Neural crest cell (in vitro differentiated cells): ENCODE measurements at regions not wholly inside any gene's neighbourhood (a gene's known extent, or its start where the extent isn't known, plus 50 kb on each side); places are given as distances from the start of the nearest gene placed in this dataset.

ENCODE experiments used
- DNase-seq: peaks from one replicate; pipeline ENCODE4 v3.0.0; 2021; ENCODE audit warnings: low read depth, mixed read lengths, low spot score
- H3K27ac Mint-ChIP-seq: one replicate; pipeline ENCODE4 v1.8.0; 2021; ENCODE audit warnings: mild to moderate bottlenecking, mixed read lengths; ENCODE audit not compliant: unreplicated experiment
- H3K27me3 Mint-ChIP-seq: 2 replicates; pipeline ENCODE4 v1.8.0; 2021; ENCODE audit warnings: low read depth, mild to moderate bottlenecking, mixed read lengths
- H3K36me3 Mint-ChIP-seq: 2 replicates; pipeline ENCODE4 v1.8.0; 2021; ENCODE audit warnings: low read depth, mild to moderate bottlenecking, mixed read lengths
- H3K4me1 Mint-ChIP-seq: 2 replicates; pipeline ENCODE4 v1.8.0; 2021; ENCODE audit warnings: mixed read lengths
- H3K4me3 Mint-ChIP-seq: one replicate; pipeline ENCODE4 v1.8.0; 2021; ENCODE audit warnings: mild to moderate bottlenecking, mixed read lengths
- H3K9me3 Mint-ChIP-seq: 2 replicates; pipeline ENCODE4 v1.8.0; 2021; ENCODE audit warnings: mixed read lengths
- CTCF ChIP-seq: fragments of 200-600 bp; sonication (generic); conservative IDR thresholded peaks from 2 replicates; pipeline ENCODE4 v1.5.0; 2021; ENCODE audit warnings: antibody characterized with exemption, mild to moderate bottlenecking

GRCh38 chr18:46299465-46300008 lies 195.4 kb downstream of the HAUS1 start:
- no peak for TF ChIP-seq CTCF
- H3K9me3 Mint-ChIP-seq = no peaks in the 10 kb centered on the region
- peaks cover 25% of the 10 kb centered on the region for H3K4me1 Mint-ChIP-seq
- no peak for DNase-seq
- H3K36me3 Mint-ChIP-seq = no peaks in the 10 kb centered on the region
- H3K4me3 Mint-ChIP-seq = no peak overlapping the region
- peaks cover 28% of the 10 kb centered on the region for H3K27me3 Mint-ChIP-seq
- H3K27ac Mint-ChIP-seq = no peak overlapping the region

- Mint-ChIP-seq H3K27ac (no peak overlapping the region), H3K4me3 (no peak overlapping the region), H3K27me3 (peaks cover 33% of the 10 kb centered on the region), H3K36me3 (peaks cover 2% of the 10 kb centered on the region), H3K4me1 (peaks cover 17% of the 10 kb centered on the region), H3K9me3 (no peaks in the 10 kb centered on the region)
- TF ChIP-seq CTCF = no peak
- DNase-seq = no peak
Observed at GRCh38 chr18:46301081-46301480, 196.9 kb downstream of the HAUS1 start.

GRCh38 chr18:46301571-46301970 lies 197.4 kb downstream of the HAUS1 start:
- H3K27ac Mint-ChIP-seq = no peak overlapping the region
- peaks cover 33% of the 10 kb centered on the region for H3K27me3 Mint-ChIP-seq
- no peak overlapping the region for H3K4me3 Mint-ChIP-seq
- TF ChIP-seq CTCF = no peak
- peaks cover 17% of the 10 kb centered on the region for H3K4me1 Mint-ChIP-seq
- peaks cover 4% of the 10 kb centered on the region for H3K36me3 Mint-ChIP-seq
- DNase-seq = no peak
- H3K9me3 Mint-ChIP-seq = peaks cover 3% of the 10 kb centered on the region

- H3K36me3 Mint-ChIP-seq = peaks cover 4% of the 10 kb centered on the region
- H3K9me3 Mint-ChIP-seq = peaks cover 11% of the 10 kb centered on the region
- peak overlapping the region; percentile 58 for H3K4me3 Mint-ChIP-seq
- peaks cover 17% of the 10 kb centered on the region for H3K4me1 Mint-ChIP-seq
- H3K27ac Mint-ChIP-seq = no peak overlapping the region
- TF ChIP-seq CTCF = no peak
- no peak for DNase-seq
- peaks cover 33% of the 10 kb centered on the region for H3K27me3 Mint-ChIP-seq
Observed at GRCh38 chr18:46302528-46303485, 198.6 kb downstream of the HAUS1 start.

- no peak overlapping the region for H3K4me3 Mint-ChIP-seq
- H3K27ac Mint-ChIP-seq = no peak overlapping the region
- no peak for DNase-seq
- peaks cover 4% of the 10 kb centered on the region for H3K36me3 Mint-ChIP-seq
- no peak for TF ChIP-seq CTCF
- H3K9me3 Mint-ChIP-seq = peaks cover 11% of the 10 kb centered on the region
- no peaks in the 10 kb centered on the region for H3K4me1 Mint-ChIP-seq
- H3K27me3 Mint-ChIP-seq = peaks cover 2% of the 10 kb centered on the region
Observed at GRCh38 chr18:46310258-46310657, 206.1 kb downstream of the HAUS1 start.
